A549 (cell line): ENCODE measurements at regions not wholly inside any gene's neighbourhood (a gene's known extent, or its start where the extent isn't known, plus 50 kb on each side); places are given as distances from the start of the nearest gene placed in this dataset.

ENCODE experiments used
- ATAC-seq, 2 experiments: fragments of 200-7000 bp in 1 of 2; fragments of >200 bp in 1 of 2; cut with Nextera tagmentation in 1 of 2; cut with Tn5 transposase in 1 of 2; 3 replicates each; pipeline versions ENCODE4 v1.8.0 to v1.9.1; 2018 to 2020; ENCODE audit warnings: mild to moderate bottlenecking in 1 of 2, moderate library complexity in 1 of 2
- CTCF ChIA-PET: fragments of 300-600 bp; sonication (Branson Sonifier 250); formaldehyde crosslinking; extraction: SDS; loops from one replicate; lab custom pipeline; 2021; ENCODE audit warnings: antibody characterized with exemption, inconsistent platforms; lab: Yijun Ruan, JAX
- POLR2A ChIA-PET: fragments of 350-600 bp; formaldehyde crosslinking; extraction: SDS; loops from one replicate; lab custom pipeline; 2021; ENCODE audit warnings: antibody characterized with exemption, inconsistent platforms; lab: Yijun Ruan, JAX
- DNase-seq, 2 experiments: peaks; one replicate each; pipeline versions ENCODE4 v3.0.0 to v3.0.0-alpha.2; 2011 to 2016; ENCODE audit warnings: low read depth in 1 of 2, low spot score in 1 of 2
- FAIRE-seq: peaks from 2 replicates; lab custom pipeline; 2011; peaks lifted over from hg19 to GRCh38; lab: Jason Lieb, UNC
- H3K27ac ChIP-seq, 2 experiments: fragments of >200 bp; sonication (Bioruptor Twin); formaldehyde crosslinking; 3 replicates each; pipeline ENCODE4 v1.5.1; 2016 to 2017
- H3K4me1 ChIP-seq: fragments of >200 bp; sonication (Bioruptor Twin); formaldehyde crosslinking; 3 replicates; pipeline ENCODE4 v1.6.1; 2016
- H3K4me2 ChIP-seq: fragments of >200 bp; sonication (Bioruptor Twin); formaldehyde crosslinking; 3 replicates; pipeline ENCODE4 v1.6.1; 2016
- H3K4me3 ChIP-seq: fragments of >200 bp; sonication (Bioruptor Twin); formaldehyde crosslinking; 3 replicates; pipeline ENCODE4 v1.5.1; 2016
- H3K9me3 ChIP-seq: fragments of >200 bp; sonication (Bioruptor Twin); formaldehyde crosslinking; 3 replicates; pipeline ENCODE4 v1.6.1; 2016
- BHLHE40 ChIP-seq: IDR thresholded peaks from 2 replicates; pipeline ENCODE4 v1.6.1; 2012; ENCODE audit warnings: low read depth, low read length, inconsistent platforms
- CHD4 ChIP-seq: fragments of 200-600 bp; sonication (generic); IDR thresholded peaks from 2 replicates; pipeline ENCODE4 v1.6.1; 2016; ENCODE audit warnings: antibody characterized with exemption, mild to moderate bottlenecking, borderline replicate concordance
- E2F6 ChIP-seq: IDR thresholded peaks from 2 replicates; pipeline ENCODE4 v1.6.1; 2012; ENCODE audit warnings: low read depth, borderline replicate concordance
- EHF ChIP-seq: fragments of 250-450 bp; sonication (Bioruptor Pico); IDR thresholded peaks from 2 replicates; pipeline ENCODE4 v1.5.0; 2020; ENCODE audit warnings: mild to moderate bottlenecking
- EHMT2 ChIP-seq: fragments of 200-600 bp; sonication (generic); IDR thresholded peaks from 2 replicates; pipeline ENCODE4 v1.6.1; 2016; ENCODE audit warnings: antibody characterized with exemption, low read depth, mild to moderate bottlenecking, moderate library complexity
- ELK1 ChIP-seq: fragments of 150-350 bp; IDR thresholded peaks from 2 replicates; pipeline ENCODE4 v1.6.1; 2014; ENCODE audit warnings: low read depth, mild to moderate bottlenecking, low read length
- EP300 ChIP-seq, 2 experiments: fragments of >200 bp; sonication (Bioruptor Twin); formaldehyde crosslinking; IDR thresholded peaks; 2 replicates in 1 of 2; 3 replicates in 1 of 2; pipeline ENCODE4 v1.6.1; 2016 to 2017
- ESRRA ChIP-seq: fragments of 150-350 bp; IDR thresholded peaks from 2 replicates; pipeline ENCODE4 v1.6.1; 2014; ENCODE audit warnings: mild to moderate bottlenecking, low read length, borderline replicate concordance
- FOSB ChIP-seq: fragments of 250-450 bp; sonication (Bioruptor Pico); IDR thresholded peaks from 2 replicates; pipeline ENCODE4 v1.5.0; 2020; ENCODE audit warnings: mild to moderate bottlenecking, moderate library complexity
- FOSL2 ChIP-seq, 2 experiments: fragments of 450-650 bp in 1 of 2; fragments of >200 bp in 1 of 2; sonication (Bioruptor Twin) in 1 of 2; formaldehyde crosslinking; IDR thresholded peaks; 2 replicates each; pipeline versions ENCODE4 v1.5.0 to v1.6.1; 2016 to 2020; ENCODE audit warnings: mild to moderate bottlenecking in 1 of 2, moderate library complexity in 1 of 2
- GATA3 ChIP-seq: IDR thresholded peaks from 2 replicates; pipeline ENCODE4 v1.6.1; 2012; ENCODE audit warnings: borderline replicate concordance
- HDAC2 ChIP-seq: fragments of 200-600 bp; sonication (generic); IDR thresholded peaks from 2 replicates; pipeline ENCODE4 v1.6.1; 2016
- HEYL ChIP-seq: fragments of 250-450 bp; sonication (Bioruptor Pico); IDR thresholded peaks from 2 replicates; pipeline ENCODE4 v1.8.0; 2021; ENCODE audit warnings: mild to moderate bottlenecking, moderate library complexity
- HOXB5 ChIP-seq: fragments of 250-450 bp; sonication (Bioruptor Pico); IDR thresholded peaks from 2 replicates; pipeline ENCODE4 v1.5.0; 2020; ENCODE audit warnings: mild to moderate bottlenecking, moderate library complexity
- JUNB ChIP-seq: fragments of >200 bp; sonication (Bioruptor Twin); formaldehyde crosslinking; IDR thresholded peaks from 2 replicates; pipeline ENCODE4 v1.6.1; 2016
- MAFK ChIP-seq: fragments of 450-650 bp; IDR thresholded peaks from 2 replicates; pipeline ENCODE4 v1.6.1; 2014; ENCODE audit not compliant: partially characterized antibody
- MAX ChIP-seq: IDR thresholded peaks from 2 replicates; pipeline ENCODE4 v1.6.1; 2012
- MAZ ChIP-seq: fragments of 150-350 bp; IDR thresholded peaks from 2 replicates; pipeline ENCODE4 v1.6.1; 2014; ENCODE audit warnings: antibody characterized with exemption, low read depth, low read length, borderline replicate concordance
- NPAS2 ChIP-seq: fragments of 250-450 bp; sonication (Bioruptor Pico); IDR thresholded peaks from 2 replicates; pipeline ENCODE4 v1.8.0; 2022; ENCODE audit warnings: mild to moderate bottlenecking, moderate library complexity, borderline replicate concordance
- NR3C1 ChIP-seq: fragments of >200 bp; sonication (Bioruptor Twin); formaldehyde crosslinking; IDR thresholded peaks from 3 replicates; pipeline ENCODE4 v1.6.1; 2017
- POLR2AphosphoS2 ChIP-seq: conservative IDR thresholded peaks from 2 replicates; pipeline ENCODE4 v1.6.1; 2012; ENCODE audit warnings: low read length, improper control_type of control experiment, inconsistent platforms
- RCOR1 ChIP-seq: fragments of 150-350 bp; IDR thresholded peaks from 2 replicates; pipeline ENCODE4 v1.6.1; 2014; ENCODE audit warnings: antibody characterized with exemption, low read length, low read depth
- REST ChIP-seq: fragments of 200-600 bp; sonication (generic); IDR thresholded peaks from 2 replicates; pipeline ENCODE4 v1.6.1; 2016; ENCODE audit warnings: antibody characterized with exemption, mild to moderate bottlenecking, moderate library complexity
- SMC3 ChIP-seq: fragments of >200 bp; sonication (Bioruptor Twin); formaldehyde crosslinking; IDR thresholded peaks from 3 replicates; pipeline ENCODE4 v1.6.1; 2018; ENCODE audit warnings: inconsistent platforms
- TP53 ChIP-seq: fragments of 250-450 bp; sonication (Bioruptor Pico); IDR thresholded peaks from 2 replicates; pipeline ENCODE4 v1.5.0; 2021; ENCODE audit warnings: mild to moderate bottlenecking, moderate library complexity
- USF2 ChIP-seq: fragments of 450-650 bp; IDR thresholded peaks from 2 replicates; pipeline ENCODE4 v1.6.1; 2014; ENCODE audit warnings: antibody characterized with exemption
- ZNF302 ChIP-seq: fragments of 250-450 bp; sonication (Bioruptor Pico); IDR thresholded peaks from 2 replicates; pipeline ENCODE4 v1.9.0; 2021; ENCODE audit warnings: inconsistent platforms, mild to moderate bottlenecking, moderate library complexity
- WGBS: methylation state at CpG from one replicate; pipeline ENCODE4 v1.1.6; 2017; ENCODE audit errors: missing lambda C conversion rate; 5-methylcytosine and 5-hydroxymethylcytosine counted together

- Histone ChIP-seq H3K4me1 (peaks cover 32% of the 10 kb centered on the region), H3K9me3 (no peaks in the 10 kb centered on the region), H3K4me3 (no peak overlapping the region), H3K27ac (no peak overlapping the region), H3K4me2 (no peak overlapping the region)
- 64% methylated on average over 1 of the region's 1 CpG for WGBS
- no peak for FAIRE-seq
- CTCF ChIA-PET, result interaction anchor here (0.8 kb wide), 1 partner anchor 196 kb away, joined by 3 read pairs; no protein-coding TSS in a partner anchor
- DNase-seq, result no peak
- no peak for TF ChIP-seq EHF (CRISPR knock-in tag)
- no peak for TF ChIP-seq E2F6
- no peak for TF ChIP-seq HDAC2
- no peak for TF ChIP-seq SMC3
- no peak for TF ChIP-seq MAZ
- TF ChIP-seq EP300 (IDR thresholded peaks at IDR 0.05), result no peak
- no peak for TF ChIP-seq FOSB (CRISPR knock-in tag)
- TF ChIP-seq HEYL (CRISPR knock-in tag), result no peak
- no peak for TF ChIP-seq HOXB5
- no peak for ATAC-seq
- POLR2A ChIA-PET, result no interaction called here
Observed at GRCh38 chr4:176440698-176441097, 120.9 kb downstream of the SPCS3 start.

- ATAC-seq (no peak), DNase-seq (no peak), FAIRE-seq (no peak)
- CTCF ChIA-PET, result no interaction called here
- Histone ChIP-seq H3K4me2 (no peak overlapping the region), H3K4me3 (no peak overlapping the region), H3K27ac (peak overlapping the region; percentile 61 to 81; a peak in 5 of 6 replicates), H3K9me3 (no peaks in the 10 kb centered on the region), H3K4me1 (peaks cover 32% of the 10 kb centered on the region)
- WGBS, result 94% methylated on average over 2 of the region's 2 CpGs
- TF ChIP-seq ZNF302 (CRISPR knock-in tag) (no peak), NPAS2 (CRISPR knock-in tag) (no peak), ELK1 (no peak), POLR2AphosphoS2 (no peak), NR3C1 (no peak), RCOR1 (no peak), FOSL2 (IDR thresholded peaks at IDR 0.05) (no peak), FOSL2 (CRISPR knock-in tag; IDR thresholded peaks at IDR 0.05) (no peak), CHD4 (no peak), ESRRA (no peak), REST (no peak)
- POLR2A ChIA-PET, result no interaction called here
Observed at GRCh38 chr4:176441594-176441993, 121.8 kb downstream of the SPCS3 start.

GRCh38 chr4:176443117-176443516 is 123.4 kb downstream of the SPCS3 start:
- ATAC-seq (peak; percentile 87 to 94), DNase-seq (peak; percentile 10 to 82), FAIRE-seq (no peak)
- TF ChIP-seq TP53 (CRISPR knock-in tag), result no peak
- TF ChIP-seq MAFK, result no peak
- TF ChIP-seq MAX, result no peak
- no peak for TF ChIP-seq USF2
- no peak for TF ChIP-seq EHMT2
- TF ChIP-seq FOSL2 (IDR thresholded peaks at IDR 0.05), result 0 out of 2 replicates have a peak, but pooled peaks have one; percentile 10
- TF ChIP-seq FOSL2 (CRISPR knock-in tag; IDR thresholded peaks at IDR 0.05), result peak; percentile 76
- peak; percentile 54; the same call in 1 of the 2 replicates for TF ChIP-seq GATA3
- TF ChIP-seq BHLHE40, result no peak
- no peak for TF ChIP-seq HDAC2
- peak; percentile 42 for TF ChIP-seq JUNB
- no peak for TF ChIP-seq NR3C1
- Histone ChIP-seq H3K4me2 (peak overlapping the region; percentile 51), H3K4me1 (peaks cover 32% of the 10 kb centered on the region), H3K4me3 (no peak overlapping the region), H3K27ac (peak overlapping the region; percentile 61 to 78), H3K9me3 (no peaks in the 10 kb centered on the region)
- WGBS, result 2% methylated on average over 4 of the region's 4 CpGs
- CTCF ChIA-PET, result interaction anchor here (1.5 kb wide), 1 partner anchor 65 kb away, joined by 4 read pairs; no protein-coding TSS in a partner anchor
- POLR2A ChIA-PET, result interaction anchor here (0.9 to 1.1 kb wide), 2 partner anchors 55 to 66 kb away, joined by 3 read pairs; no protein-coding TSS in a partner anchor
